Fibroblast of mammary gland (primary cell): ENCODE measurements at regions not wholly inside any gene's neighbourhood (a gene's known extent, or its start where the extent isn't known, plus 50 kb on each side); places are given as distances from the start of the nearest gene placed in this dataset.

ENCODE experiments used
- DNase-seq: peaks from one replicate; pipeline ENCODE4 v3.0.0-alpha.2; 2010; ENCODE audit warnings: low read depth
- H3K4me3 ChIP-seq: 2 replicates; pipeline ENCODE4 v1.5.1; 2011; ENCODE audit warnings: low read depth, mild to moderate bottlenecking, low read length, moderate library complexity; ENCODE audit not compliant: control insufficient read depth
- TF ChIP-seq, protein P1 (sequence below): conservative IDR thresholded peaks from 2 replicates; pipeline ENCODE4 v1.5.1; 2011; ENCODE audit warnings: low read depth, low read length, inconsistent platforms; ENCODE audit not compliant: control insufficient read depth, insufficient read depth

DNA sequence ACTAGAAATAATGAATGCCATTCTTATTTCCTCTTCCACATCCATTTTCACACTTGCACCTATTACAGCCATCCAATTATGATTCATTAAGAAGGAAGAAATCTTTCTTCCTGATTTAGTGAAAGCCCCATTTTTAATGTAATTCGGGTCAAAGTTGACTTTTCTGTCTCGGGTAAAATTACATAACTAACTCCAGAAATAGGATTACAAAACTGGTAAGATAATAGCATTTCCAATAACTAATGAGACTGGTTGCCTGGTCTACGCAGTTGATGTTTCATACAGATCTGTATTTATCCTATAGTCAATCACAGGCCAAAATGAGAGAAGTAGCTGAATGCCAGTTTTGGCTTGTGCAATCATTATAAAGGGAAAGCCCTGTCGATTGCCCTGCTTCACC, 651.5 kb upstream of the NRP1 start:
- no peak overlapping the region for H3K4me3 ChIP-seq
- TF ChIP-seq, protein P1, sequence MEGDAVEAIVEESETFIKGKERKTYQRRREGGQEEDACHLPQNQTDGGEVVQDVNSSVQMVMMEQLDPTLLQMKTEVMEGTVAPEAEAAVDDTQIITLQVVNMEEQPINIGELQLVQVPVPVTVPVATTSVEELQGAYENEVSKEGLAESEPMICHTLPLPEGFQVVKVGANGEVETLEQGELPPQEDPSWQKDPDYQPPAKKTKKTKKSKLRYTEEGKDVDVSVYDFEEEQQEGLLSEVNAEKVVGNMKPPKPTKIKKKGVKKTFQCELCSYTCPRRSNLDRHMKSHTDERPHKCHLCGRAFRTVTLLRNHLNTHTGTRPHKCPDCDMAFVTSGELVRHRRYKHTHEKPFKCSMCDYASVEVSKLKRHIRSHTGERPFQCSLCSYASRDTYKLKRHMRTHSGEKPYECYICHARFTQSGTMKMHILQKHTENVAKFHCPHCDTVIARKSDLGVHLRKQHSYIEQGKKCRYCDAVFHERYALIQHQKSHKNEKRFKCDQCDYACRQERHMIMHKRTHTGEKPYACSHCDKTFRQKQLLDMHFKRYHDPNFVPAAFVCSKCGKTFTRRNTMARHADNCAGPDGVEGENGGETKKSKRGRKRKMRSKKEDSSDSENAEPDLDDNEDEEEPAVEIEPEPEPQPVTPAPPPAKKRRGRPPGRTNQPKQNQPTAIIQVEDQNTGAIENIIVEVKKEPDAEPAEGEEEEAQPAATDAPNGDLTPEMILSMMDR: no peak
- no peak for DNase-seq

- peak; percentile 25 for DNase-seq
Observed at GRCh38 chr10:33982995-33983394, 648.5 kb upstream of the NRP1 start.

GRCh38 chr10:33981301-33981700, 646.8 kb upstream of the NRP1 start:
- TF ChIP-seq, protein P1: no peak
- no peak for DNase-seq
- H3K4me3 ChIP-seq: no peak overlapping the region

More at GRCh38 chr10:33982995-33983394, 648.5 kb upstream of the NRP1 start:
- no peak overlapping the region for H3K4me3 ChIP-seq
- TF ChIP-seq, protein P1: no peak

- DNase-seq: no peak
- TF ChIP-seq, protein P1: no peak
- H3K4me3 ChIP-seq: no peak overlapping the region
Observed at GRCh38 chr10:33979195-33979594, 644.7 kb upstream of the NRP1 start.

DNA sequence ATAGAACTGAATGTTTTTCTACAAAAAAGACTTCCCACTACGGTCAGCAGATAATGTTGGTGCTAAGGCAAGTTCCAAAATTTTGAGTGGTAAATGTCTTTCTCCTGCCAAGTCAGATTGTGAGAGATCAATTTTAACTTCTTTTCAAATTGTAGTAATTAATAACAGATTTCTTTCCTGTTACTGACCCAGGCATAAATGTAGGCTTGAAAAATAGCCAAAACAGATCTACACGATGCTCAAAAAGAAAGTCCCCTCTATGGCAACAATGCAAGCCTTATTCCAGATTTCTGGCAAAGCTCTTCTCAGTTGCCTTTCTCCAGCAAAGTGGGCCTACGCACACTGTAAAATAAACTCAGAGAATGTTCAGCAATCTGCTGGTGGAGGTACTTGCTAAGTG, 641.0 kb upstream of the NRP1 start:
- DNase-seq: no peak
- TF ChIP-seq, protein P1: no peak
- no peak overlapping the region for H3K4me3 ChIP-seq

- TF ChIP-seq, protein P1: no peak
- DNase-seq: no peak
Observed at GRCh38 chr10:33974976-33975478, 640.6 kb upstream of the NRP1 start.

DNA sequence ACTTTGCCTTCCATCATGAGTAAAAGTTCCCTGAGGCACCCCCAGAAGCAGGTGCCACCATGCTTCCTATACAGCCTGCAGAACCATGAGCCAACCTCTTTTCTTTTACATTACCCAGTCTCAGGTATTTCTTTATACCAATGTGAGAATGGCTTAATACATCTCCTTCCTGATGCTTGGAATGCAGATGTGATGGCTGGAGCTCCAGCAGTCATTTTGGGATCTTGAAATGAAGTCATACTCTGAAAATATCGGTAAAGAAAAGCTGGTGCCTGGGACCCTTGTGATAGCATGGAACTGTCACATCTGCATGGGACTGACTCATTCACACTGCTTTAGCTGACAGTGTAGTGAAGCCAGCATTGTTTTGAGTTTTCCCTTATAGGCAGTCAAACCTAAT, 634.5 kb upstream of the NRP1 start:
- TF ChIP-seq, protein P1: no peak
- H3K4me3 ChIP-seq: no peak overlapping the region
- no peak for DNase-seq

More at GRCh38 chr10:33974976-33975478, 640.6 kb upstream of the NRP1 start:
- no peak overlapping the region for H3K4me3 ChIP-seq
